ENCODE measurements at regions not wholly inside any gene's neighbourhood (a gene's known extent, or its start where the extent isn't known, plus 50 kb on each side); places are given as distances from the start of the nearest gene placed in this dataset.

DNA sequence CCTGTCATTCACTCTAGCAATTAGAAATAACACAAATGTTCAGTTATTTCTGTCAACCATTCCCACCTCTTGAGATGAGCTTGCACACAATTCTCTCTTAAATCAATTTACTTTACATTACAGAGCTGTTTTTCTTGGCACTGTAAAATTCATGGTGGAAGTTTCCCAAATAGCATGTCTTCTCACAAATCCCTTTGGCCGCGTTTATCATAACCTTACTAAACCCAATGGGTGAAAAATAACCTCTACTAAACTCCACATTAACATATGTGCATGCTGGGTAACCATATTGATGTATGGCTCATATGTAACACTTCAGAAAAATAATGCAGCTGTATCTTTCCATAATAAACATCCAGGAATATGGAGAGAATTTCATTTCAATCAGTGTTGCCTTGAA lies 75.5 kb upstream of the SULT1C3 start:
- TF ChIP-seq, protein P1, sequence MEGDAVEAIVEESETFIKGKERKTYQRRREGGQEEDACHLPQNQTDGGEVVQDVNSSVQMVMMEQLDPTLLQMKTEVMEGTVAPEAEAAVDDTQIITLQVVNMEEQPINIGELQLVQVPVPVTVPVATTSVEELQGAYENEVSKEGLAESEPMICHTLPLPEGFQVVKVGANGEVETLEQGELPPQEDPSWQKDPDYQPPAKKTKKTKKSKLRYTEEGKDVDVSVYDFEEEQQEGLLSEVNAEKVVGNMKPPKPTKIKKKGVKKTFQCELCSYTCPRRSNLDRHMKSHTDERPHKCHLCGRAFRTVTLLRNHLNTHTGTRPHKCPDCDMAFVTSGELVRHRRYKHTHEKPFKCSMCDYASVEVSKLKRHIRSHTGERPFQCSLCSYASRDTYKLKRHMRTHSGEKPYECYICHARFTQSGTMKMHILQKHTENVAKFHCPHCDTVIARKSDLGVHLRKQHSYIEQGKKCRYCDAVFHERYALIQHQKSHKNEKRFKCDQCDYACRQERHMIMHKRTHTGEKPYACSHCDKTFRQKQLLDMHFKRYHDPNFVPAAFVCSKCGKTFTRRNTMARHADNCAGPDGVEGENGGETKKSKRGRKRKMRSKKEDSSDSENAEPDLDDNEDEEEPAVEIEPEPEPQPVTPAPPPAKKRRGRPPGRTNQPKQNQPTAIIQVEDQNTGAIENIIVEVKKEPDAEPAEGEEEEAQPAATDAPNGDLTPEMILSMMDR (IDR thresholded peaks at IDR 0.05): no peak
- TF ChIP-seq POLR2A (IDR thresholded peaks at IDR 0.05) (no peak), POLR2AphosphoS5 (IDR thresholded peaks at IDR 0.05; ENCODE audit: insufficient read depth in 1 of 2, low read depth in 1 of 2) (no peak)

All from vagina (tissue), 2 donors.